ENCODE measurements at regions not wholly inside any gene's neighbourhood (a gene's known extent, or its start where the extent isn't known, plus 50 kb on each side); places are given as distances from the start of the nearest gene placed in this dataset.

DNA sequence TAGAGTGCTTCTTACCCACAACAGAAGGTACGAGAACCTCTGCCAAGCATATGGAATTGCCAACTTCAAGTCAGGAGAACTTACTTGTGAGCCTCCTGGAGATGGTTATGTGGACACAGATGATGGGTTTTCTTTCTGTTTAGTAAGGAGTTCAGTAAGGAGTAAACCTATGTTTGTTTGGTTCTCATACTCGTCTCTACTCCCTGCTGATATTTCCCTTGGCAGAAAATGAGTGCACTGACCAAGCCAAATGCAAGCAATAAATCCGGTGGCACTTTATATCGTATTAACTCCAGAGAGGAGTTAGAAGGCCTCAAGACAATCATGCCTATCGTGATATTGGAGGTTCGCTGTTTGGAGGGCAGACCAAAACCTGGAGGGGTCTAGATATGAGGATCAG, 83.2 kb upstream of the CYP1B1 start:
- no peak for DNase-seq (ENCODE audit: low spot score)
- H3K4me1 ChIP-seq (ENCODE audit: insufficient read depth): peaks cover 13% of the 10 kb centered on the region; the same call in 1 of the 2 replicates
- H2AFZ ChIP-seq: no peak overlapping the region
- Mint-ChIP-seq H3K27me3 (ENCODE audit: insufficient read depth, low read depth, poor library complexity) (peaks cover 3% of the 10 kb centered on the region), H3K36me3 (ENCODE audit: low read depth) (no peaks in the 10 kb centered on the region), H3K27ac (no peak overlapping the region), H3K4me1 (peaks cover 13% of the 10 kb centered on the region), H3K9me3 (no peaks in the 10 kb centered on the region), H3K4me3 (no peak overlapping the region)
- no peak overlapping the region for H3K27ac ChIP-seq (ENCODE audit: low read depth)
- no peaks in the 10 kb centered on the region for H3K79me2 ChIP-seq (replicated peaks; ENCODE audit: insufficient read depth)
- no peaks in the 10 kb centered on the region for H3K27me3 ChIP-seq (ENCODE audit: insufficient read depth)
- H3K36me3 ChIP-seq (ENCODE audit: insufficient read depth): no peaks in the 10 kb centered on the region
- no peak overlapping the region for H3K4me2 ChIP-seq
- peaks cover 1% of the 10 kb centered on the region; the same call in 1 of the 2 replicates for H3K9me2 ChIP-seq (ENCODE audit: insufficient read depth)
- H3F3A ChIP-seq (replicated peaks; ENCODE audit: low read depth): no peaks in the 10 kb centered on the region
- ATAC-seq: no peak
- H3K4me3 ChIP-seq: no peak overlapping the region
- TF ChIP-seq POLR2AphosphoS5 (IDR thresholded peaks at IDR 0.05; ENCODE audit: low read depth) (no peak), ZNF114 (CRISPR knock-in tag; IDR thresholded peaks at IDR 0.05) (no peak), STAT1 (IDR thresholded peaks at IDR 0.05; ENCODE audit: unreplicated experiment) (no peak), CREB1 (CRISPR knock-in tag; IDR thresholded peaks at IDR 0.05; ENCODE audit: low read depth) (no peak), ZNF331 (CRISPR knock-in tag; IDR thresholded peaks at IDR 0.05; ENCODE audit: low read depth) (no peak), JUNB (IDR thresholded peaks at IDR 0.05; ENCODE audit: unreplicated experiment) (no peak), REST (IDR thresholded peaks at IDR 0.05; ENCODE audit: unreplicated experiment) (no peak), EZH2phosphoT487 (IDR thresholded peaks at IDR 0.05; ENCODE audit: unreplicated experiment) (no peak), ETS1 (IDR thresholded peaks at IDR 0.05) (no peak), EZH2 (IDR thresholded peaks at IDR 0.05; ENCODE audit: low read depth, unreplicated experiment) (no peak), NANOG (IDR thresholded peaks at IDR 0.05; ENCODE audit: borderline replicate concordance) (no peak)
- TF ChIP-seq, protein P1, sequence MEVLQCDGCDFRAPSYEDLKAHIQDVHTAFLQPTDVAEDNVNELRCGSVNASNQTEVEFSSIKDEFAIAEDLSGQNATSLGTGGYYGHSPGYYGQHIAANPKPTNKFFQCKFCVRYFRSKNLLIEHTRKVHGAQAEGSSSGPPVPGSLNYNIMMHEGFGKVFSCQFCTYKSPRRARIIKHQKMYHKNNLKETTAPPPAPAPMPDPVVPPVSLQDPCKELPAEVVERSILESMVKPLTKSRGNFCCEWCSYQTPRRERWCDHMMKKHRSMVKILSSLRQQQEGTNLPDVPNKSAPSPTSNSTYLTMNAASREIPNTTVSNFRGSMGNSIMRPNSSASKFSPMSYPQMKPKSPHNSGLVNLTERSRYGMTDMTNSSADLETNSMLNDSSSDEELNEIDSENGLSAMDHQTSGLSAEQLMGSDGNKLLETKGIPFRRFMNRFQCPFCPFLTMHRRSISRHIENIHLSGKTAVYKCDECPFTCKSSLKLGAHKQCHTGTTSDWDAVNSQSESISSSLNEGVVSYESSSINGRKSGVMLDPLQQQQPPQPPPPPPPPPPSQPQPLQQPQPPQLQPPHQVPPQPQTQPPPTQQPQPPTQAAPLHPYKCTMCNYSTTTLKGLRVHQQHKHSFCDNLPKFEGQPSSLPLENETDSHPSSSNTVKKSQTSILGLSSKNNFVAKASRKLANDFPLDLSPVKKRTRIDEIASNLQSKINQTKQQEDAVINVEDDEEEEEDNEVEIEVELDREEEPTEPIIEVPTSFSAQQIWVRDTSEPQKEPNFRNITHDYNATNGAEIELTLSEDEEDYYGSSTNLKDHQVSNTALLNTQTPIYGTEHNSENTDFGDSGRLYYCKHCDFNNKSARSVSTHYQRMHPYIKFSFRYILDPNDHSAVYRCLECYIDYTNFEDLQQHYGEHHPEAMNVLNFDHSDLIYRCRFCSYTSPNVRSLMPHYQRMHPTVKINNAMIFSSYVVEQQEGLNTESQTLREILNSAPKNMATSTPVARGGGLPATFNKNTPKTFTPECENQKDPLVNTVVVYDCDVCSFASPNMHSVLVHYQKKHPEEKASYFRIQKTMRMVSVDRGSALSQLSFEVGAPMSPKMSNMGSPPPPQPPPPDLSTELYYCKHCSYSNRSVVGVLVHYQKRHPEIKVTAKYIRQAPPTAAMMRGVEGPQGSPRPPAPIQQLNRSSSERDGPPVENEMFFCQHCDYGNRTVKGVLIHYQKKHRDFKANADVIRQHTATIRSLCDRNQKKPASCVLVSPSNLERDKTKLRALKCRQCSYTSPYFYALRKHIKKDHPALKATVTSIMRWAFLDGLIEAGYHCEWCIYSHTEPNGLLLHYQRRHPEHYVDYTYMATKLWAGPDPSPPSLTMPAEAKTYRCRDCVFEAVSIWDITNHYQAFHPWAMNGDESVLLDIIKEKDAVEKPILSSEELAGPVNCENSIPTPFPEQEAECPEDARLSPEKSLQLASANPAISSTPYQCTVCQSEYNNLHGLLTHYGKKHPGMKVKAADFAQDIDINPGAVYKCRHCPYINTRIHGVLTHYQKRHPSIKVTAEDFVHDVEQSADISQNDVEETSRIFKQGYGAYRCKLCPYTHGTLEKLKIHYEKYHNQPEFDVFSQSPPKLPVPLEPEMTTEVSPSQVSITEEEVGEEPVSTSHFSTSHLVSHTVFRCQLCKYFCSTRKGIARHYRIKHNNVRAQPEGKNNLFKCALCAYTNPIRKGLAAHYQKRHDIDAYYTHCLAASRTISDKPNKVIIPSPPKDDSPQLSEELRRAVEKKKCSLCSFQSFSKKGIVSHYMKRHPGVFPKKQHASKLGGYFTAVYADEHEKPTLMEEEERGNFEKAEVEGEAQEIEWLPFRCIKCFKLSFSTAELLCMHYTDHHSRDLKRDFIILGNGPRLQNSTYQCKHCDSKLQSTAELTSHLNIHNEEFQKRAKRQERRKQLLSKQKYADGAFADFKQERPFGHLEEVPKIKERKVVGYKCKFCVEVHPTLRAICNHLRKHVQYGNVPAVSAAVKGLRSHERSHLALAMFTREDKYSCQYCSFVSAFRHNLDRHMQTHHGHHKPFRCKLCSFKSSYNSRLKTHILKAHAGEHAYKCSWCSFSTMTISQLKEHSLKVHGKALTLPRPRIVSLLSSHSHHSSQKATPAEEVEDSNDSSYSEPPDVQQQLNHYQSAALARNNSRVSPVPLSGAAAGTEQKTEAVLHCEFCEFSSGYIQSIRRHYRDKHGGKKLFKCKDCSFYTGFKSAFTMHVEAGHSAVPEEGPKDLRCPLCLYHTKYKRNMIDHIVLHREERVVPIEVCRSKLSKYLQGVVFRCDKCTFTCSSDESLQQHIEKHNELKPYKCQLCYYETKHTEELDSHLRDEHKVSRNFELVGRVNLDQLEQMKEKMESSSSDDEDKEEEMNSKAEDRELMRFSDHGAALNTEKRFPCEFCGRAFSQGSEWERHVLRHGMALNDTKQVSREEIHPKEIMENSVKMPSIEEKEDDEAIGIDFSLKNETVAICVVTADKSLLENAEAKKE (CRISPR knock-in tag; IDR thresholded peaks at IDR 0.05): no peak
- TF ChIP-seq, protein P2, sequence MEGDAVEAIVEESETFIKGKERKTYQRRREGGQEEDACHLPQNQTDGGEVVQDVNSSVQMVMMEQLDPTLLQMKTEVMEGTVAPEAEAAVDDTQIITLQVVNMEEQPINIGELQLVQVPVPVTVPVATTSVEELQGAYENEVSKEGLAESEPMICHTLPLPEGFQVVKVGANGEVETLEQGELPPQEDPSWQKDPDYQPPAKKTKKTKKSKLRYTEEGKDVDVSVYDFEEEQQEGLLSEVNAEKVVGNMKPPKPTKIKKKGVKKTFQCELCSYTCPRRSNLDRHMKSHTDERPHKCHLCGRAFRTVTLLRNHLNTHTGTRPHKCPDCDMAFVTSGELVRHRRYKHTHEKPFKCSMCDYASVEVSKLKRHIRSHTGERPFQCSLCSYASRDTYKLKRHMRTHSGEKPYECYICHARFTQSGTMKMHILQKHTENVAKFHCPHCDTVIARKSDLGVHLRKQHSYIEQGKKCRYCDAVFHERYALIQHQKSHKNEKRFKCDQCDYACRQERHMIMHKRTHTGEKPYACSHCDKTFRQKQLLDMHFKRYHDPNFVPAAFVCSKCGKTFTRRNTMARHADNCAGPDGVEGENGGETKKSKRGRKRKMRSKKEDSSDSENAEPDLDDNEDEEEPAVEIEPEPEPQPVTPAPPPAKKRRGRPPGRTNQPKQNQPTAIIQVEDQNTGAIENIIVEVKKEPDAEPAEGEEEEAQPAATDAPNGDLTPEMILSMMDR (conservative IDR thresholded peaks at IDR 0.05; ENCODE audit: low read depth in 2 of 2): no peak
- H4K20me1 ChIP-seq (replicated peaks; ENCODE audit: insufficient read depth): no peaks in the 10 kb centered on the region

Data from GM23338 (cell line).